Loucy (cell line): ENCODE measurements at regions not wholly inside any gene's neighbourhood (a gene's known extent, or its start where the extent isn't known, plus 50 kb on each side); places are given as distances from the start of the nearest gene placed in this dataset.
A peak's percentile ranks its signal among the peaks of the same experiment; 100 is the strongest.

Experiments used
- H2AFZ ChIP-seq: fragments of 200-600 bp; sonication (generic); 2 replicates; pipeline ENCODE4 v1.6.0; 2016; ENCODE audit warnings: antibody characterized with exemption, mild to moderate bottlenecking, low read length, moderate library complexity
- H3F3A ChIP-seq: fragments of 200-600 bp; 2 replicates; pipeline ENCODE4 v1.6.0; 2016; ENCODE audit warnings: antibody characterized with exemption, low read depth, mild to moderate bottlenecking
- H3K27me3 ChIP-seq: fragments of 200-600 bp; sonication (generic); 2 replicates; pipeline ENCODE4 v1.6.1; 2014; ENCODE audit warnings: low read length, mild to moderate bottlenecking; ENCODE audit not compliant: insufficient read depth, poor library complexity, severe bottlenecking
- H3K36me3 ChIP-seq: fragments of 200-600 bp; sonication (generic); 2 replicates; pipeline ENCODE4 v1.6.1; 2016; ENCODE audit warnings: low read length; ENCODE audit not compliant: insufficient read depth
- H3K4me1 ChIP-seq: fragments of 200-600 bp; sonication (generic); 2 replicates; pipeline ENCODE4 v1.5.1; 2014; ENCODE audit warnings: low read length, mild to moderate bottlenecking; ENCODE audit not compliant: insufficient read depth, poor library complexity, severe bottlenecking
- H3K4me2 ChIP-seq: fragments of 200-600 bp; sonication (generic); 2 replicates; pipeline ENCODE4 v1.6.0; 2014; ENCODE audit warnings: antibody characterized with exemption, low read length, low read depth, mild to moderate bottlenecking; ENCODE audit not compliant: poor library complexity, severe bottlenecking
- H3K4me3 ChIP-seq: fragments of 200-600 bp; sonication (generic); 2 replicates; pipeline ENCODE4 v1.5.1; 2014; ENCODE audit warnings: low read length, mild to moderate bottlenecking, mixed read lengths; ENCODE audit not compliant: poor library complexity, severe bottlenecking
- H3K79me2 ChIP-seq: fragments of 200-600 bp; sonication (generic); 2 replicates; pipeline ENCODE4 v1.6.1; 2014; ENCODE audit warnings: low read length; ENCODE audit not compliant: insufficient read depth
- H3K9ac ChIP-seq: fragments of 200-600 bp; sonication (generic); 2 replicates; pipeline ENCODE4 v1.6.0; 2014; ENCODE audit warnings: mild to moderate bottlenecking, low read depth, low read length, moderate library complexity; ENCODE audit not compliant: poor library complexity, severe bottlenecking
- H3K9me2 ChIP-seq: fragments of 200-600 bp; sonication (generic); replicated peaks from 2 replicates; pipeline ENCODE4 v1.6.1; 2016; ENCODE audit warnings: low read depth, low read length, mixed read lengths
- H3K9me3 ChIP-seq: fragments of 200-600 bp; sonication (generic); 2 replicates; pipeline ENCODE4 v1.6.1; 2014; ENCODE audit warnings: mild to moderate bottlenecking, antibody characterized with exemption, low read length, low read depth; ENCODE audit not compliant: insufficient read depth
- H4K20me1 ChIP-seq: fragments of 200-600 bp; sonication (generic); 2 replicates; pipeline ENCODE4 v1.6.0; 2014; ENCODE audit warnings: antibody characterized with exemption, low read length, mild to moderate bottlenecking; ENCODE audit not compliant: insufficient read depth, poor library complexity, severe bottlenecking
- EZH2phosphoT487 ChIP-seq: fragments of 200-600 bp; IDR thresholded peaks from 2 replicates; pipeline ENCODE4 v1.6.1; 2018; ENCODE audit warnings: antibody characterized with exemption, mild to moderate bottlenecking, moderate library complexity, borderline replicate concordance
- TF ChIP-seq, protein P1 (sequence below): fragments of 200-600 bp; sonication (generic); conservative IDR thresholded peaks from 2 replicates; pipeline ENCODE4 v1.5.1; 2014; ENCODE audit warnings: mild to moderate bottlenecking, antibody characterized with exemption, low read length

- no peak overlapping the region for H3K4me2 ChIP-seq
- TF ChIP-seq, protein P1, sequence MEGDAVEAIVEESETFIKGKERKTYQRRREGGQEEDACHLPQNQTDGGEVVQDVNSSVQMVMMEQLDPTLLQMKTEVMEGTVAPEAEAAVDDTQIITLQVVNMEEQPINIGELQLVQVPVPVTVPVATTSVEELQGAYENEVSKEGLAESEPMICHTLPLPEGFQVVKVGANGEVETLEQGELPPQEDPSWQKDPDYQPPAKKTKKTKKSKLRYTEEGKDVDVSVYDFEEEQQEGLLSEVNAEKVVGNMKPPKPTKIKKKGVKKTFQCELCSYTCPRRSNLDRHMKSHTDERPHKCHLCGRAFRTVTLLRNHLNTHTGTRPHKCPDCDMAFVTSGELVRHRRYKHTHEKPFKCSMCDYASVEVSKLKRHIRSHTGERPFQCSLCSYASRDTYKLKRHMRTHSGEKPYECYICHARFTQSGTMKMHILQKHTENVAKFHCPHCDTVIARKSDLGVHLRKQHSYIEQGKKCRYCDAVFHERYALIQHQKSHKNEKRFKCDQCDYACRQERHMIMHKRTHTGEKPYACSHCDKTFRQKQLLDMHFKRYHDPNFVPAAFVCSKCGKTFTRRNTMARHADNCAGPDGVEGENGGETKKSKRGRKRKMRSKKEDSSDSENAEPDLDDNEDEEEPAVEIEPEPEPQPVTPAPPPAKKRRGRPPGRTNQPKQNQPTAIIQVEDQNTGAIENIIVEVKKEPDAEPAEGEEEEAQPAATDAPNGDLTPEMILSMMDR = no peak
- TF ChIP-seq EZH2phosphoT487 = no peak
- H3K4me3 ChIP-seq = no peak overlapping the region
Observed at GRCh38 chrX:79287724-79288123, 79.4 kb downstream of the ITM2A start.

DNA sequence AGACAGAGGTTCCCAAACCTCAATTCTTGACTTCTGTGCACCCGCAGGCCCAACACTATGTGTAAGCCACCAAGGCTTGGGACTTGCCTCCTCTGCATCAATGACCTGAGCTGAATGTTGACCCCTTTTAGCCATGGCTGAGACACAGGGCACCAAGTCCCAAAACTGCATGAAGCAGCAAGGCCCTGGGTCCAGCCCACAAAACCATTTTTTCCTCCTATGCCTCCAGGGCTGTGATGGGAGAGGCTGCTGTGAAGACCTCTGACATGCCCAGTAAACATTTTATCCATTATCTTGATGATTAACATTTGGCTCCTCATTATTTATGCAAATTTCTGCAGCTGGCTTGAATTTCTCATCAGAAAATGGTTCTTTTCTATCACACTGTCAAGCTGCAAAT lies 85.4 kb downstream of the ITM2A start:
- H4K20me1 ChIP-seq = no peaks in the 10 kb centered on the region
- no peak for TF ChIP-seq EZH2phosphoT487
- TF ChIP-seq, protein P1 = no peak
- H3K9me2 ChIP-seq = no peaks in the 10 kb centered on the region
- H3K4me3 ChIP-seq = no peak overlapping the region
- H3K79me2 ChIP-seq = no peaks in the 10 kb centered on the region
- H3K9ac ChIP-seq = no peak overlapping the region
- no peaks in the 10 kb centered on the region; the same call in 1 of the 2 replicates for H3K9me3 ChIP-seq
- H3F3A ChIP-seq = no peaks in the 10 kb centered on the region
- no peaks in the 10 kb centered on the region for H3K27me3 ChIP-seq
- no peak overlapping the region for H3K4me2 ChIP-seq
- no peaks in the 10 kb centered on the region for H3K4me1 ChIP-seq
- H2AFZ ChIP-seq = no peak overlapping the region
- H3K36me3 ChIP-seq = no peaks in the 10 kb centered on the region

More at GRCh38 chrX:79287724-79288123, 79.4 kb downstream of the ITM2A start:
- Histone ChIP-seq H3K9ac (no peak overlapping the region), H3K9me3 (no peaks in the 10 kb centered on the region), H3F3A (no peaks in the 10 kb centered on the region), H3K27me3 (no peaks in the 10 kb centered on the region), H4K20me1 (no peaks in the 10 kb centered on the region), H3K4me1 (peaks cover 15% of the 10 kb centered on the region), H3K79me2 (no peaks in the 10 kb centered on the region), H2AFZ (no peak overlapping the region), H3K36me3 (no peaks in the 10 kb centered on the region), H3K9me2 (no peaks in the 10 kb centered on the region)

- Histone ChIP-seq H3K9ac (peak overlapping the region; percentile 71), H3K4me2 (peak overlapping the region; percentile 79), H3K36me3 (no peaks in the 10 kb centered on the region), H3K9me2 (no peaks in the 10 kb centered on the region), H3K27me3 (no peaks in the 10 kb centered on the region), H3K79me2 (peaks cover 4% of the 10 kb centered on the region; the same call in 1 of the 2 replicates), H3K4me3 (peak overlapping the region; percentile 61), H2AFZ (peak overlapping the region; percentile 32; the same call in 1 of the 2 replicates), H3K9me3 (no peaks in the 10 kb centered on the region), H3K4me1 (peaks cover 58% of the 10 kb centered on the region), H3F3A (no peaks in the 10 kb centered on the region), H4K20me1 (no peaks in the 10 kb centered on the region)
- TF ChIP-seq, protein P1 = peak; percentile 73
- TF ChIP-seq EZH2phosphoT487 = no peak
Observed at GRCh38 chrX:79270401-79270800, 96.7 kb downstream of the ITM2A start.
